Tibial nerve (tissue), 4 donors: ENCODE measurements at regions not wholly inside any gene's neighbourhood (a gene's known extent, or its start where the extent isn't known, plus 50 kb on each side); places are given as distances from the start of the nearest gene placed in this dataset.

Experiments used
- DNase-seq, 2 donors: peaks; one replicate each; pipeline ENCODE4 v3.0.0-alpha.2; 2019; ENCODE audit warnings: low spot score in 2 of 2
- H3K27ac ChIP-seq, 4 donors: fragments of 200-600 bp; sonication (generic) in 3 of 4; one replicate each; pipeline ENCODE4 v1.5.1; 2017 to 2019; ENCODE audit warnings: mild to moderate bottlenecking in 1 of 4
- H3K27me3 ChIP-seq, 2 donors: fragments of 200-600 bp; sonication (generic) in 1 of 2; one replicate each; pipeline versions ENCODE4 v1.5.1 to v1.6.0; 2017 to 2019
- H3K36me3 ChIP-seq, 3 donors: fragments of 200-600 bp; sonication (generic); one replicate each; pipeline ENCODE4 v1.5.1; 2018 to 2019
- H3K4me1 ChIP-seq, 4 donors: fragments of 200-600 bp; sonication (generic) in 3 of 4; one replicate each; pipeline ENCODE4 v1.5.1; 2017 to 2019
- H3K4me3 ChIP-seq, 4 donors: fragments of 200-600 bp; sonication (generic) in 3 of 4; one replicate each; pipeline ENCODE4 v1.5.1; 2017 to 2019; ENCODE audit warnings: mild to moderate bottlenecking in 1 of 4, moderate library complexity in 1 of 4
- H3K9me3 ChIP-seq, 4 donors: fragments of 200-600 bp; sonication (generic) in 3 of 4; one replicate each; pipeline ENCODE4 v1.5.1; 2017 to 2019
- CTCF ChIP-seq, 5 experiments: fragments of 200-600 bp in 3 of 5; fragments of 450-650 bp in 2 of 5; sonication (generic) in 3 of 5; IDR thresholded peaks; one replicate each; pipeline ENCODE4 v1.5.1; 2016 to 2019; ENCODE audit warnings: antibody characterized with exemption in 5 of 5, mild to moderate bottlenecking in 3 of 5, moderate library complexity in 2 of 5
- EP300 ChIP-seq, 2 donors: sonication (generic); formaldehyde crosslinking; IDR thresholded peaks; one replicate each; pipeline ENCODE4 v1.6.1; 2017; ENCODE audit warnings: antibody characterized with exemption in 2 of 2, mild to moderate bottlenecking in 1 of 2
- POLR2A ChIP-seq, 2 donors: fragments of 450-650 bp; IDR thresholded peaks; one replicate each; pipeline ENCODE4 v1.6.1; 2017; ENCODE audit warnings: antibody characterized with exemption in 2 of 2, mild to moderate bottlenecking in 2 of 2, moderate library complexity in 2 of 2
- WGBS, 2 donors: methylation state at CpG; one replicate each; pipeline ENCODE4 v1.1.5; 2018; 5-methylcytosine and 5-hydroxymethylcytosine counted together

- H3K4me3 ChIP-seq: no peak overlapping the region
- H3K27me3 ChIP-seq: no peaks in the 10 kb centered on the region
- H3K4me1 ChIP-seq: no peaks in the 10 kb centered on the region
- peaks cover 0 to 6% (median 0%) of the 10 kb centered on the region in 4 donors for H3K9me3 ChIP-seq
- DNase-seq: no peak
- TF ChIP-seq POLR2A (IDR thresholded peaks at IDR 0.05) (no peak), EP300 (IDR thresholded peaks at IDR 0.05) (no peak), CTCF (IDR thresholded peaks at IDR 0.05) (no peak)
- H3K27ac ChIP-seq: no peak overlapping the region
- WGBS, 2 donors: 61 to 62% methylated on average over 2 of the region's 2 CpGs
- no peaks in the 10 kb centered on the region for H3K36me3 ChIP-seq
Observed at GRCh38 chr3:176399193-176399592, 798.1 kb downstream of the TBL1XR1 start.

GRCh38 chr3:176395240-176395639 is 802.0 kb downstream of the TBL1XR1 start:
- H3K27me3 ChIP-seq: no peaks in the 10 kb centered on the region
- no peak overlapping the region for H3K27ac ChIP-seq
- no peak for DNase-seq
- H3K4me1 ChIP-seq: no peaks in the 10 kb centered on the region
- H3K9me3 ChIP-seq: peaks cover 0 to 12% (median 0%) of the 10 kb centered on the region in 4 donors
- no peaks in the 10 kb centered on the region for H3K36me3 ChIP-seq
- H3K4me3 ChIP-seq: no peak overlapping the region
- TF ChIP-seq EP300 (IDR thresholded peaks at IDR 0.05) (no peak), CTCF (IDR thresholded peaks at IDR 0.05) (no peak), POLR2A (IDR thresholded peaks at IDR 0.05) (no peak)
- WGBS, 2 donors: 88 to 97% methylated on average over 2 of the region's 2 CpGs

- no peak overlapping the region for H3K4me3 ChIP-seq
- WGBS, 2 donors: 32 to 33% methylated on average over 2 of the region's 2 CpGs
- H3K9me3 ChIP-seq: no peaks in the 10 kb centered on the region
- DNase-seq: no peak
- TF ChIP-seq POLR2A (IDR thresholded peaks at IDR 0.05) (no peak), CTCF (IDR thresholded peaks at IDR 0.05) (no peak), EP300 (IDR thresholded peaks at IDR 0.05) (no peak)
- no peaks in the 10 kb centered on the region for H3K27me3 ChIP-seq
- no peaks in the 10 kb centered on the region for H3K36me3 ChIP-seq
- H3K4me1 ChIP-seq: peaks cover 0 to 14% (median 0%) of the 10 kb centered on the region in 4 donors
- H3K27ac ChIP-seq: no peak overlapping the region
Observed at GRCh38 chr3:176378789-176379188, 818.5 kb downstream of the TBL1XR1 start.

DNA sequence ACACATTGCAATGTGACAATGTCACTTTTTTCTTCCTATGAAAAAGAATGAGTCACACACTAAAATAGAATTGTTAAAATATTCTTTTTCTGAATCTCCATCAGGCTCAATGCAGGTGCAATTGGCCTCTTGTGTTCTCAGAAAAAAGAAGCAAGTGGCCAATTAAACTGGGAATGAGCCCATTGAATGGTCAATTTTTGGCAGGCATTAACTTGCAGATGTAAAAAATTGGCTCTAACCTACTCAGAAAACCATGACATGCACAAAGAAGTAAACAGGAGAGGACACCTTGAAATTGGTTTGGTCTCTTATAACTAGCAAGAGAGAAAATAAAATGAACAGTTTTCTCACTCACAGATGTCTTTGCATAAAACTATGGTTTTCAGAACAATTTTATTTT is 820.8 kb downstream of the TBL1XR1 start:
- no peak overlapping the region for H3K4me3 ChIP-seq
- H3K27me3 ChIP-seq: no peaks in the 10 kb centered on the region
- H3K36me3 ChIP-seq: no peaks in the 10 kb centered on the region
- TF ChIP-seq POLR2A (IDR thresholded peaks at IDR 0.05) (no peak), EP300 (IDR thresholded peaks at IDR 0.05) (no peak), CTCF (IDR thresholded peaks at IDR 0.05) (no peak)
- H3K27ac ChIP-seq: no peak overlapping the region
- no peak for DNase-seq
- peaks cover 0 to 14% (median 0%) of the 10 kb centered on the region in 4 donors for H3K4me1 ChIP-seq
- H3K9me3 ChIP-seq: peaks cover 0 to 7% (median 0%) of the 10 kb centered on the region in 4 donors

DNA sequence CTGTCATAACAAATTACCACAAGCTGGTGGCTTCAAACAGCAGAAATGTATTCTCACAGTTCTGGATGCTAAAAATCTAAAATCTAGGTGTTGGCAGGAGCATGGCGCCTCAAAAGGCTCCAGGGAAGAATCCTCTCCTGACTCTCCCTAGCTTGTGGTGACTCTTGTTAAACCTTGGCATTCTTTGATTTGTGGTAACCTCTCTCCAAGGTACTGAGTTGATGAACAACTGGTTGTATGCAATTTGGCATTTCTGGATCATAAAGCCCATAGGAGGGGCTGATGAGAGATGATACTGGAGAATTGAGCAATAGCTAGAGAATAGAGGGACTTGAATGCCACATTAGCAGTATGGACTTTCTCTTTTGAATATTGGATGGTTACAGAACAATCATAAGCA is 821.8 kb downstream of the TBL1XR1 start:
- WGBS, 2 donors: 95 to 100% methylated on average over 1 of the region's 1 CpG
- TF ChIP-seq EP300 (IDR thresholded peaks at IDR 0.05) (no peak), POLR2A (IDR thresholded peaks at IDR 0.05) (no peak), CTCF (IDR thresholded peaks at IDR 0.05) (no peak)
- no peak overlapping the region for H3K4me3 ChIP-seq
- H3K4me1 ChIP-seq: peaks cover 0 to 14% (median 0%) of the 10 kb centered on the region in 4 donors
- no peaks in the 10 kb centered on the region for H3K36me3 ChIP-seq
- H3K27ac ChIP-seq: no peak overlapping the region
- DNase-seq: no peak
- H3K9me3 ChIP-seq: peaks cover 0 to 7% (median 0%) of the 10 kb centered on the region in 4 donors
- no peaks in the 10 kb centered on the region for H3K27me3 ChIP-seq
